Heart right ventricle (tissue), 16 donors: ENCODE measurements at regions not wholly inside any gene's neighbourhood (a gene's known extent, or its start where the extent isn't known, plus 50 kb on each side); places are given as distances from the start of the nearest gene placed in this dataset.

Experiments used
- ATAC-seq, 8 donors: fragments of 200-7000 bp; cut with Tn5 transposase; one replicate each; pipeline ENCODE4 v1.9.1; 2020; ENCODE audit warnings: mild to moderate bottlenecking in 8 of 8, moderate library complexity in 8 of 8, moderate number of reproducible peaks in 1 of 8
- DNase-seq, 2 donors: peaks; one replicate each; pipeline ENCODE4 v3.0.0-alpha.2; 2020
- H3K27ac ChIP-seq, 10 donors: fragments of 200-600 bp; sonication (generic) in 2 of 10; one replicate each; pipeline versions ENCODE4 v1.5.0 to v1.8.0; 2020 to 2022; ENCODE audit warnings: mild to moderate bottlenecking in 3 of 10
- H3K27me3 ChIP-seq, 7 donors: fragments of 200-600 bp; one replicate each; pipeline ENCODE4 v1.8.0; 2021 to 2022; ENCODE audit warnings: mild to moderate bottlenecking in 2 of 7
- H3K36me3 ChIP-seq, 9 donors: fragments of 200-600 bp; sonication (generic) in 1 of 9; one replicate each; pipeline versions ENCODE4 v1.5.0 to v1.8.0; 2020 to 2022; ENCODE audit warnings: mild to moderate bottlenecking in 2 of 9
- H3K4me1 ChIP-seq, 9 donors: fragments of 200-600 bp; sonication (generic) in 1 of 9; one replicate each; pipeline versions ENCODE4 v1.5.0 to v1.8.0; 2020 to 2022; ENCODE audit warnings: mild to moderate bottlenecking in 4 of 9
- H3K4me3 ChIP-seq, 10 donors: fragments of 200-600 bp; sonication (generic) in 2 of 10; one replicate each; pipeline versions ENCODE4 v1.5.0 to v1.8.0; 2020 to 2022; ENCODE audit warnings: mild to moderate bottlenecking in 7 of 10, moderate library complexity in 2 of 10
- H3K9me3 ChIP-seq, 11 donors: fragments of 200-600 bp in 10 of 11; sonication (generic) in 2 of 11; one replicate each; pipeline versions ENCODE4 v1.5.0 to v1.8.0; 2013 to 2022; ENCODE audit warnings: mild to moderate bottlenecking in 2 of 11, control low read depth in 1 of 11, moderate library complexity in 1 of 11
- WGBS, 2 donors: extraction: QIAGEN DNeasy Blood & Tissue Kit; methylation state at CpG; one replicate each; pipeline ENCODE4 v1.1.7; 2013; ENCODE audit warnings: inconsistent platforms in 1 of 2; 5-methylcytosine and 5-hydroxymethylcytosine counted together
- intact Hi-C, 10 donors: fragments of 100-400 bp; cut with DNase I; formaldehyde crosslinking; loops; one replicate each; pipeline versions ENCODE4 v1.11.1 to v1.14.2; 2022
- TF ChIP-seq, protein P1 (sequence below), 9 donors: fragments of 200-600 bp; sonication (generic) in 2 of 9; IDR thresholded peaks; one replicate each; pipeline versions ENCODE4 v1.5.0 to v1.8.0; 2021 to 2022; ENCODE audit warnings: antibody characterized with exemption in 9 of 9, mild to moderate bottlenecking in 5 of 9, moderate library complexity in 1 of 9
- donor health status: Arrhythmogenic right ventricular cardiomyopathy.
- donor health status: ischemic (EF 13 %, LVEDD 7.1; RV severe dilation, severe dysfunction).
- donor health status: healthy with polysubstance abuse.
- donor health status: DM: no; HTN: yes; CAD: no.
- donor health status: DM: no; HTN: no; CAD: no.
- donor health status: ischemic (EF 25% LVEDD 6.9; RV normal size, moderate dysfunction).
- donor health status: ischemic (EF 25% LVEDD 5.7; RV mildly dilated, moderate dysfunction).
- donor health status: healthy.
- donor health status: DM: yes; HTN: yes; CAD: no.
- donor health status: Ischemic cardiomyopathy.
- donor health status: ischemic (EF 35%, LVEDD 5.7; RV mildly dilated, moderate dysfunction).
- donor health status: nonischemic (EF 11% LVEDD 7.7; RV severe dilation, severe dysfunction).
- donor health status: DM: yes; HTN: yes; CAD: no.
- donor health status: PGD.
- donor health status: ischemic (EF 29% LVEDD 5.4; RV normal size, mild dysfunction).
- donor health status: nonischemic (EF 23%, LVEDD 6.1; RV moderate dilation, normal function).

- Histone ChIP-seq H3K36me3 (no peaks in the 10 kb centered on the region), H3K27ac (peak overlapping the region; percentile 6 to 90 (median 77)), H3K27me3 (no peaks in the 10 kb centered on the region), H3K9me3 (no peaks in the 10 kb centered on the region), H3K4me3 (no peak overlapping the region), H3K4me1 (peaks cover 30 to 100% (median 93%) of the 10 kb centered on the region in 9 donors)
- 20 to 27% methylated on average over 2 of the region's 2 CpGs for WGBS, 2 donors
- ATAC-seq, result peak; percentile 39 to 79 (median 58)
- TF ChIP-seq, protein P1, sequence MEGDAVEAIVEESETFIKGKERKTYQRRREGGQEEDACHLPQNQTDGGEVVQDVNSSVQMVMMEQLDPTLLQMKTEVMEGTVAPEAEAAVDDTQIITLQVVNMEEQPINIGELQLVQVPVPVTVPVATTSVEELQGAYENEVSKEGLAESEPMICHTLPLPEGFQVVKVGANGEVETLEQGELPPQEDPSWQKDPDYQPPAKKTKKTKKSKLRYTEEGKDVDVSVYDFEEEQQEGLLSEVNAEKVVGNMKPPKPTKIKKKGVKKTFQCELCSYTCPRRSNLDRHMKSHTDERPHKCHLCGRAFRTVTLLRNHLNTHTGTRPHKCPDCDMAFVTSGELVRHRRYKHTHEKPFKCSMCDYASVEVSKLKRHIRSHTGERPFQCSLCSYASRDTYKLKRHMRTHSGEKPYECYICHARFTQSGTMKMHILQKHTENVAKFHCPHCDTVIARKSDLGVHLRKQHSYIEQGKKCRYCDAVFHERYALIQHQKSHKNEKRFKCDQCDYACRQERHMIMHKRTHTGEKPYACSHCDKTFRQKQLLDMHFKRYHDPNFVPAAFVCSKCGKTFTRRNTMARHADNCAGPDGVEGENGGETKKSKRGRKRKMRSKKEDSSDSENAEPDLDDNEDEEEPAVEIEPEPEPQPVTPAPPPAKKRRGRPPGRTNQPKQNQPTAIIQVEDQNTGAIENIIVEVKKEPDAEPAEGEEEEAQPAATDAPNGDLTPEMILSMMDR (IDR thresholded peaks at IDR 0.05), result peak; percentile 24 to 80 (median 69)
- DNase-seq, result peak in 1 of 2 donors; percentile 86
- intact Hi-C loops, result loop anchor here (1.0 to 10.0 kb wide), 11 partner anchors 46 to 211 kb away; partner anchors contain the start of gene MAP4K3 (in 3 of the 10)
Measured at GRCh38 chr2:39513641-39514094, 76.6 kb upstream of the MAP4K3 start.

DNA sequence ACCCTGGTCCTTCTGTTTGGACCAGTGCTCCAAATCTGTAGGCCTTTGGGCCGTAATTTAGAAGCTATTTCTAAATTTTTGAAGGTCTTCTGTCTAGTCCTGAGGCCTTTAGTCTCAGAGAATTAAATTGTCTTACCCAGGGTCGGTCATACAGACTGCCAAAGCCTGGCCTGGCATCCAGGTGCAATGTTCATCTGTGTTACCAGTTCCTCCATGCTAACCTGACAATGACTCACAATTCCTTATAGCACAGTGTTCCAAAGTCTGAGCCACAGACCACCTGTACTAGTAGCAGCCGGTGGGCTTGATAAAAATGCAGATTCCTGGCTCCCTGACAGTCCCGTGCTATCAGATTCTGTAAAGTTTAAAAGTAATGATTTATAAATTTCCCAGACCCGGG lies 77.7 kb upstream of the MAP4K3 start:
- peaks cover 30 to 92% (median 83%) of the 10 kb centered on the region in 9 donors for H3K4me1 ChIP-seq
- DNase-seq, result no peak
- no peak overlapping the region for H3K4me3 ChIP-seq
- intact Hi-C loops, result loop anchor here (2.0 to 10.0 kb wide), 12 partner anchors 48 to 212 kb away; partner anchors contain the start of gene MAP4K3 (in 3 of the 10)
- TF ChIP-seq, protein P1 (IDR thresholded peaks at IDR 0.05), result no peak
- H3K9me3 ChIP-seq, result no peaks in the 10 kb centered on the region
- 85 to 87% methylated on average over 5 of the region's 5 CpGs for WGBS, 2 donors
- ATAC-seq, result no peak
- no peaks in the 10 kb centered on the region for H3K27me3 ChIP-seq
- H3K36me3 ChIP-seq, result no peaks in the 10 kb centered on the region
- peak overlapping the region in 9 of 10 donors; percentile 61 to 90 (median 80) for H3K27ac ChIP-seq

DNA sequence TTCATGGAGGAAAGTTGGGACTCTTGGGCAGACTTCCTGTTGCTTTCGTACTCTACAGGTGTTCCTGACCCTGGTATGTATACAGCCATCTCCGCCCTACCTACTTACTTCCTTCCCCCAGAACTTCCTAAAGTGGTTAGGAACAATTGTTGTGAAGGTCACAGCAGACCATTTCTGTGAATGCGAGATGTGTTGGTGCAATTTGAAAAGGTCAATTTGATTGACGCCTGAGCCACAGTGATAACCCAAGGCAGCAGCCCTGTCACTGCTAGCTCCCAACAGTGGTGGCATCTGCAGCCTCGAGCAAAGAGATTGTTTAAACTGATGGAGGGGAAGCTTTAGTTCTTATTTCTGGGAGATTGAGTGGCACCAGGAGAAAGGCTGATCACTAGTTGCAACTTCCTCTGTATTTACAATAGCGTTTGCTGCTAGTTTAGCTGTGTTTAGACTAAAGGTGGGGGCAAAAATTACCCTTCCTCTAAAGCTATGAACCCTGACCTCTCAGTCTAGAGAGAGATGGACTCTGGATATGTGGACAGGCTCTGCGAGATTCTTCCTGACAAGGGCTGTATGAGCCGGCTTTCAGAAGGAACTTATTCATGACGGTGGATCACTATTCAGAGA lies 78.3 kb upstream of the MAP4K3 start:
- Histone ChIP-seq H3K4me3 (no peak overlapping the region), H3K27me3 (no peaks in the 10 kb centered on the region), H3K27ac (peak overlapping the region in 9 of 10 donors; percentile 61 to 90 (median 80)), H3K36me3 (no peaks in the 10 kb centered on the region), H3K9me3 (no peaks in the 10 kb centered on the region), H3K4me1 (peaks cover 30 to 86% (median 77%) of the 10 kb centered on the region in 9 donors)
- DNase-seq (no peak), ATAC-seq (peak in 2 of 8 donors; percentile 10 to 11)
- intact Hi-C loops, result loop anchor here in 9 of 10 donors (2.0 to 10.0 kb wide), 9 partner anchors 77 to 212 kb away; no protein-coding TSS in a partner anchor
- 56 to 71% methylated on average over 9 of the region's 9 CpGs for WGBS, 2 donors
- TF ChIP-seq, protein P1 (IDR thresholded peaks at IDR 0.05), result no peak

- Histone ChIP-seq H3K36me3 (no peaks in the 10 kb centered on the region), H3K9me3 (peaks cover 0 to 1% (median 0%) of the 10 kb centered on the region in 11 donors), H3K4me3 (no peak overlapping the region), H3K27me3 (no peaks in the 10 kb centered on the region), H3K27ac (peak overlapping the region in 9 of 10 donors; percentile 61 to 90 (median 80)), H3K4me1 (peaks cover 30 to 81% (median 72%) of the 10 kb centered on the region in 9 donors)
- DNase-seq, result no peak
- intact Hi-C loops, result loop anchor here in 9 of 10 donors (2.0 to 10.0 kb wide), 10 partner anchors 76 to 211 kb away; no protein-coding TSS in a partner anchor
- ATAC-seq, result peak in 2 of 8 donors; percentile 2 to 12
- TF ChIP-seq, protein P1 (IDR thresholded peaks at IDR 0.05), result no peak
- WGBS, 2 donors, result 75 to 77% methylated on average over 6 of the region's 6 CpGs
Measured at GRCh38 chr2:39515897-39516346, 78.8 kb upstream of the MAP4K3 start.
